Fibroblast of lung (primary cell): ENCODE measurements at regions not wholly inside any gene's neighbourhood (a gene's known extent, or its start where the extent isn't known, plus 50 kb on each side); places are given as distances from the start of the nearest gene placed in this dataset.
A peak's percentile ranks its signal among the peaks of the same experiment; 100 is the strongest.

Experiments used
- DNase-seq, 2 donors: peaks; one replicate each; pipeline versions ENCODE4 v3.0.0 to v3.0.0-alpha.2; 2010; ENCODE audit warnings: low read depth in 2 of 2
- H2AFZ ChIP-seq: 2 replicates; pipeline ENCODE4 v1.5.1; 2012; ENCODE audit warnings: low read length, control low read depth, inconsistent platforms
- H3K27ac ChIP-seq: 2 replicates; pipeline ENCODE4 v1.5.1; 2011; ENCODE audit warnings: low read length, control low read depth; ENCODE audit not compliant: insufficient read depth
- H3K27me3 ChIP-seq: 2 replicates; pipeline ENCODE4 v1.5.1; 2011; ENCODE audit warnings: mild to moderate bottlenecking, low read length; ENCODE audit not compliant: control insufficient read depth, insufficient read depth
- H3K36me3 ChIP-seq: 2 replicates; pipeline ENCODE4 v1.5.1; 2011; ENCODE audit warnings: low read length; ENCODE audit not compliant: control insufficient read depth, insufficient read depth
- H3K4me1 ChIP-seq: 2 replicates; pipeline ENCODE4 v1.5.1; 2011; ENCODE audit warnings: low read length; ENCODE audit not compliant: control insufficient read depth, insufficient read depth; ENCODE audit errors: extremely low read depth
- H3K4me2 ChIP-seq: 2 replicates; pipeline ENCODE4 v1.5.1; 2011; ENCODE audit warnings: low read length, control low read depth; ENCODE audit not compliant: insufficient read depth; ENCODE audit errors: extremely low read depth
- H3K4me3 ChIP-seq, 4 experiments: fragments of 200-600 bp in 1 of 4; sonication (generic) in 1 of 4; replicated peaks in 1 of 4; 2 replicates each; pipeline ENCODE4 v1.5.1; 2011 to 2016; ENCODE audit warnings: low read length in 4 of 4, low read depth in 3 of 4, mild to moderate bottlenecking in 3 of 4, control low read depth in 2 of 4, inconsistent platforms in 1 of 4, mixed read lengths in 1 of 4; ENCODE audit not compliant: insufficient read depth in 1 of 4; ENCODE audit errors: control extremely low read depth in 1 of 4
- H3K79me2 ChIP-seq: 2 replicates; pipeline ENCODE4 v1.5.1; 2012; ENCODE audit warnings: mild to moderate bottlenecking, low read length, inconsistent platforms; ENCODE audit not compliant: control insufficient read depth, insufficient read depth
- H3K9ac ChIP-seq: 2 replicates; pipeline ENCODE4 v1.5.1; 2011; ENCODE audit warnings: mild to moderate bottlenecking, low read length, control low read depth; ENCODE audit not compliant: insufficient read depth
- H3K9me3 ChIP-seq: 2 replicates; pipeline ENCODE4 v1.5.1; 2012; ENCODE audit warnings: low read depth, low read length; ENCODE audit not compliant: control insufficient read depth, insufficient read depth
- H4K20me1 ChIP-seq: 2 replicates; pipeline ENCODE4 v1.5.1; 2011; ENCODE audit warnings: low read length; ENCODE audit not compliant: control insufficient read depth, insufficient read depth; ENCODE audit errors: extremely low read depth
- CTCF ChIP-seq, 2 donors: IDR thresholded peaks in 1 of 2; conservative IDR thresholded peaks in 1 of 2; 1 replicate in 1 of 2; 2 replicates in 1 of 2; pipeline ENCODE4 v1.5.1; 2011 to 2012; ENCODE audit warnings: low read length in 2 of 2, control low read depth in 1 of 2, inconsistent platforms in 1 of 2, low read depth in 1 of 2, mild to moderate bottlenecking in 1 of 2
- EZH2 ChIP-seq: IDR thresholded peaks from 2 replicates; pipeline ENCODE4 v1.5.1; 2012; ENCODE audit warnings: low read length, control low read depth, mild to moderate bottlenecking; ENCODE audit errors: missing control alignments

GRCh38 chr3:117527346-117527745 is 817.8 kb downstream of the TUSC7 start:
- Histone ChIP-seq H3K4me3 (no peak overlapping the region), H3K4me1 (no peaks in the 10 kb centered on the region), H3K36me3 (no peaks in the 10 kb centered on the region), H3K9me3 (no peaks in the 10 kb centered on the region), H4K20me1 (no peaks in the 10 kb centered on the region), H3K27ac (no peak overlapping the region), H3K9ac (no peak overlapping the region), H2AFZ (no peak overlapping the region), H3K27me3 (no peaks in the 10 kb centered on the region), H3K4me2 (no peak overlapping the region), H3K79me2 (no peaks in the 10 kb centered on the region)
- no peak for DNase-seq
- TF ChIP-seq CTCF (conservative IDR thresholded peaks at IDR 0.05 in 1 of 2, IDR thresholded peaks at IDR 0.05 in 1 of 2; ENCODE audit: low read depth in 1 of 2, low read length in 2 of 2) (no peak), EZH2 (no peak)

GRCh38 chr3:117528688-117529087 is 819.1 kb downstream of the TUSC7 start:
- H4K20me1 ChIP-seq: no peaks in the 10 kb centered on the region
- no peaks in the 10 kb centered on the region for H3K4me1 ChIP-seq
- H3K27me3 ChIP-seq: no peaks in the 10 kb centered on the region
- TF ChIP-seq EZH2 (no peak), CTCF (conservative IDR thresholded peaks at IDR 0.05 in 1 of 2, IDR thresholded peaks at IDR 0.05 in 1 of 2; ENCODE audit: low read depth in 1 of 2, low read length in 2 of 2) (no peak)
- H3K4me2 ChIP-seq: no peak overlapping the region
- no peak overlapping the region for H3K4me3 ChIP-seq
- H2AFZ ChIP-seq: no peak overlapping the region
- no peak overlapping the region for H3K9ac ChIP-seq
- H3K27ac ChIP-seq: no peak overlapping the region
- H3K79me2 ChIP-seq: no peaks in the 10 kb centered on the region
- no peaks in the 10 kb centered on the region for H3K9me3 ChIP-seq
- DNase-seq: no peak
- no peaks in the 10 kb centered on the region for H3K36me3 ChIP-seq

- H3K27ac ChIP-seq: no peak overlapping the region
- TF ChIP-seq EZH2 (no peak), CTCF (conservative IDR thresholded peaks at IDR 0.05 in 1 of 2, IDR thresholded peaks at IDR 0.05 in 1 of 2; ENCODE audit: low read depth in 1 of 2, low read length in 2 of 2) (no peak)
Observed at GRCh38 chr3:117531078-117531767, 821.6 kb downstream of the TUSC7 start.

More at GRCh38 chr3:117531078-117531767, 821.6 kb downstream of the TUSC7 start:
- no peaks in the 10 kb centered on the region for H3K4me1 ChIP-seq
- H3K27me3 ChIP-seq: no peaks in the 10 kb centered on the region
- H3K9ac ChIP-seq: no peak overlapping the region
- H3K4me2 ChIP-seq: no peak overlapping the region
- H3K36me3 ChIP-seq: no peaks in the 10 kb centered on the region
- no peaks in the 10 kb centered on the region for H3K79me2 ChIP-seq
- no peaks in the 10 kb centered on the region for H4K20me1 ChIP-seq
- no peak overlapping the region for H2AFZ ChIP-seq
- H3K9me3 ChIP-seq: no peaks in the 10 kb centered on the region
- DNase-seq: peak in 1 of 2 donors; percentile 81
- H3K4me3 ChIP-seq: no peak overlapping the region
